ENCODE measurements at regions not wholly inside any gene's neighbourhood (a gene's known extent, or its start where the extent isn't known, plus 50 kb on each side); places are given as distances from the start of the nearest gene placed in this dataset.

DNA sequence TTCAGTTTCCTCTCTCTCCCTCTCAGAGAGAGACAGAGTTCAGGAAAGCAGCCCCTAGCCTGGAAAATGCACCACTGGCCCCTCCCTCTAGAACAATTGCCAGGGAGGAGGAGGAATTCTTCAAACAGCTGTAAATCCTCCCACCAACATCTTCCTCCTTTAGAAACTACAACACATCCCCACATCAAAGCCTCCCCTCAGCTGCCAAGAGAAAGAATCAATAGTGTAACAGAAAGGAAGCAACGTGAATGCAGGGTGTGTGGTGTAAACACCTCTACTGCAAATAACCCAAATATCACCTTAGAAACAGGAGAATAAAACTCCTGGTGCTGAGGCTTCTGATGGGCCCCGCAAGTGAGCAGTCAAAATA is 249.9 kb upstream of the GATB start:
- TF ChIP-seq CTCF (conservative IDR thresholded peaks at IDR 0.05; ENCODE audit: low read length), result no peak
- TF ChIP-seq EZH2phosphoT487 (IDR thresholded peaks at IDR 0.05; ENCODE audit: borderline replicate concordance), result no peak

All from Loucy (cell line).